HepG2 (cell line): ENCODE measurements at regions not wholly inside any gene's neighbourhood (a gene's known extent, or its start where the extent isn't known, plus 50 kb on each side); places are given as distances from the start of the nearest gene placed in this dataset.

ENCODE experiments used
- ATAC-seq: fragments of 200-7000 bp; cut with Tn5 transposase; 3 replicates; pipeline ENCODE4 v1.9.1; 2020; ENCODE audit warnings: mild to moderate bottlenecking, moderate library complexity
- BruUV-seq: library from RNA; stranded (reverse); fragments of 400-500 nt; replicated peaks from 2 replicates; lab custom pipeline; 2021; lab: Mats Ljungman, UMichigan
- CTCF ChIA-PET: fragments of 300-600 bp; formaldehyde crosslinking; extraction: SDS; loops from one replicate; lab custom pipeline; 2021; ENCODE audit warnings: low total read pairs, inconsistent platforms, low intra/inter-chr PET ratio; lab: Yijun Ruan, JAX
- POLR2A ChIA-PET: fragments of 350-600 bp; sonication (Branson Sonifier 250); formaldehyde crosslinking; loops from one replicate; lab custom pipeline; 2020; ENCODE audit warnings: antibody characterized with exemption, inconsistent platforms; lab: Yijun Ruan, JAX
- DNase-seq: peaks from one replicate; pipeline ENCODE4 v3.0.0-alpha.2; 2015; ENCODE audit warnings: low spot score
- FAIRE-seq: peaks from 3 replicates; lab custom pipeline; 2011; peaks lifted over from hg19 to GRCh38; lab: Jason Lieb, UNC
- H2AFZ ChIP-seq: one replicate; pipeline ENCODE4 v1.6.1; 2011; ENCODE audit warnings: low read length, inconsistent platforms
- H3K27ac ChIP-seq: fragments of 300-600 bp; 3 replicates; pipeline ENCODE4 v1.8.0; 2011; ENCODE audit warnings: mixed run types, mild to moderate bottlenecking, mixed read lengths, low read length, inconsistent platforms; ENCODE audit not compliant: insufficient read depth; ENCODE audit errors: extremely low read length
- H3K27me3 ChIP-seq, 2 experiments: fragments of 200-600 bp in 1 of 2; 2 replicates in 1 of 2; 3 replicates in 1 of 2; pipeline versions ENCODE4 v1.6.0 to v1.8.0; 2011; ENCODE audit warnings: low read length in 2 of 2, mild to moderate bottlenecking in 2 of 2, moderate library complexity in 2 of 2, inconsistent platforms in 1 of 2; ENCODE audit not compliant: insufficient read depth in 2 of 2, control insufficient read depth in 1 of 2
- H3K36me3 ChIP-seq, 2 experiments: fragments of 200-600 bp in 1 of 2; replicated peaks in 1 of 2; 2 replicates in 1 of 2; 3 replicates in 1 of 2; pipeline versions ENCODE4 v1.5.1 to v1.8.0; 2011; ENCODE audit warnings: low read length in 2 of 2, inconsistent platforms in 1 of 2; ENCODE audit not compliant: insufficient read depth in 2 of 2, control insufficient read depth in 1 of 2
- H3K4me1 ChIP-seq: 2 replicates; pipeline ENCODE4 v1.5.1; 2012; ENCODE audit warnings: low read length, inconsistent platforms; ENCODE audit not compliant: insufficient read depth
- H3K4me2 ChIP-seq: 2 replicates; pipeline ENCODE4 v1.6.0; 2011; ENCODE audit warnings: low read depth, low read length, inconsistent platforms
- H3K4me3 ChIP-seq, 3 experiments: fragments of 200-600 bp in 1 of 3; sonication (generic), shearing (Covaris generic) in 1 of 3; replicated peaks in 1 of 3; 2 replicates each; pipeline ENCODE4 v1.5.1; 2011 to 2016; ENCODE audit warnings: low read length in 3 of 3, inconsistent platforms in 2 of 3, low read depth in 2 of 3, mild to moderate bottlenecking in 2 of 3, control low read depth in 1 of 3, mixed read lengths in 1 of 3; ENCODE audit not compliant: insufficient read depth in 1 of 3
- H3K79me2 ChIP-seq: one replicate; pipeline ENCODE4 v1.6.1; 2011; ENCODE audit warnings: low read length, inconsistent platforms; ENCODE audit not compliant: insufficient read depth
- H3K9ac ChIP-seq: 2 replicates; pipeline ENCODE4 v1.6.0; 2011; ENCODE audit warnings: mild to moderate bottlenecking, low read depth, low read length, inconsistent platforms; ENCODE audit not compliant: insufficient read depth
- H3K9me3 ChIP-seq: 2 replicates; pipeline ENCODE4 v1.5.1; 2012; ENCODE audit warnings: mild to moderate bottlenecking, low read length
- H4K20me1 ChIP-seq: 2 replicates; pipeline ENCODE4 v1.6.0; 2011; ENCODE audit warnings: inconsistent platforms, mild to moderate bottlenecking, low read length, moderate library complexity; ENCODE audit not compliant: insufficient read depth
- ARNT2 ChIP-seq: sonication (generic); formaldehyde crosslinking; IDR thresholded peaks from 2 replicates; pipeline ENCODE4 v1.8.0; 2022; ENCODE audit warnings: mild to moderate bottlenecking, low read depth, missing genetic modification reagents, moderate library complexity
- FOSL1 ChIP-seq: sonication (generic); formaldehyde crosslinking; IDR thresholded peaks from 2 replicates; pipeline ENCODE4 v1.9.0; 2021; ENCODE audit warnings: missing genetic modification reagents, borderline replicate concordance
- HOXA5 ChIP-seq: sonication (generic); formaldehyde crosslinking; IDR thresholded peaks from 2 replicates; pipeline ENCODE4 v1.4.0; 2020; ENCODE audit warnings: missing genetic modification reagents
- NPAS2 ChIP-seq: sonication (generic); formaldehyde crosslinking; IDR thresholded peaks from 2 replicates; pipeline ENCODE4 v1.8.0; 2022; ENCODE audit warnings: mild to moderate bottlenecking, missing genetic modification reagents, borderline replicate concordance
- PRDM15 ChIP-seq: sonication (generic); formaldehyde crosslinking; IDR thresholded peaks from 2 replicates; pipeline ENCODE4 v1.4.0; 2020; ENCODE audit warnings: missing genetic modification reagents
- SIN3A ChIP-seq: IDR thresholded peaks from 2 replicates; pipeline ENCODE4 v1.6.1; 2011; ENCODE audit warnings: low read depth, mild to moderate bottlenecking, control low read depth, low read length, borderline replicate concordance
- SOX13 ChIP-seq, 3 experiments: fragments of 450-650 bp in 1 of 3; sonication (generic) in 1 of 3; formaldehyde crosslinking in 1 of 3; IDR thresholded peaks in 2 of 3; conservative IDR thresholded peaks in 1 of 3; 2 replicates each; pipeline versions ENCODE4 v1.5.0 to v1.6.1; 2016 to 2020; ENCODE audit warnings: antibody characterized with exemption in 1 of 3, mild to moderate bottlenecking in 1 of 3, missing compliant biosample characterization in 1 of 3, missing genetic modification reagents in 1 of 3, moderate library complexity in 1 of 3
- SPEN ChIP-seq: sonication (generic); formaldehyde crosslinking; IDR thresholded peaks from 2 replicates; pipeline ENCODE4 v1.5.1; 2020; ENCODE audit warnings: low read depth, mild to moderate bottlenecking, missing genetic modification reagents
- SSRP1 ChIP-seq: IDR thresholded peaks from 2 replicates; pipeline ENCODE4 v1.6.1; 2016; ENCODE audit warnings: control low read depth
- ZBTB7A ChIP-seq: sonication (generic); formaldehyde crosslinking; IDR thresholded peaks from 2 replicates; pipeline ENCODE4 v1.8.0; 2022; ENCODE audit warnings: mild to moderate bottlenecking, missing genetic modification reagents
- ZMYM4 ChIP-seq: sonication (generic); formaldehyde crosslinking; IDR thresholded peaks from 2 replicates; pipeline ENCODE4 v1.8.1; 2023; ENCODE audit warnings: mild to moderate bottlenecking, missing genetic modification reagents
- ZNF496 ChIP-seq: sonication (generic); formaldehyde crosslinking; IDR thresholded peaks from 2 replicates; pipeline ENCODE4 v1.8.1; 2023; ENCODE audit warnings: mild to moderate bottlenecking, moderate library complexity, missing genetic modification reagents; ENCODE audit not compliant: insufficient replicate concordance
- ZNF724P ChIP-seq: sonication (generic); formaldehyde crosslinking; IDR thresholded peaks from 2 replicates; pipeline ENCODE4 v1.8.0; 2022; ENCODE audit warnings: missing genetic modification reagents, borderline replicate concordance
- WGBS: methylation state at CpG from one replicate; pipeline ENCODE4 v1.1.6; 2017; ENCODE audit warnings: low lambda C conversion rate; 5-methylcytosine and 5-hydroxymethylcytosine counted together
- in situ Hi-C: cut with HindIII; loops from 2 replicates; pipeline ENCODE4 v1.10.0; 2017; ENCODE audit warnings: low pct_unique_long_range_greater_than_20kb; ENCODE audit not compliant: extremely low pct_ligation_motif_present
- intact Hi-C: fragments of 100-400 bp; cut with micrococcal nuclease; formaldehyde crosslinking; loops from one replicate; pipeline ENCODE4 v1.10.0; 2022; ENCODE audit not compliant: unreplicated experiment
- TF ChIP-seq, protein P1 (sequence below): sonication (generic); formaldehyde crosslinking; IDR thresholded peaks from 2 replicates; pipeline ENCODE4 v1.4.0; 2020; ENCODE audit warnings: mild to moderate bottlenecking, missing genetic modification reagents
- TF ChIP-seq, protein P2 (sequence below): sonication (generic); formaldehyde crosslinking; IDR thresholded peaks from 2 replicates; pipeline ENCODE4 v1.8.0; 2022; ENCODE audit warnings: missing genetic modification reagents, mild to moderate bottlenecking, borderline replicate concordance
- TF ChIP-seq, protein P3 (sequence below): sonication (generic); formaldehyde crosslinking; IDR thresholded peaks from 2 replicates; pipeline ENCODE4 v1.4.0; 2020; ENCODE audit warnings: low read depth, mild to moderate bottlenecking, missing genetic modification reagents
- TF ChIP-seq, protein P4 (sequence below): IDR thresholded peaks from 2 replicates; pipeline ENCODE4 v1.6.1; 2016; ENCODE audit warnings: mild to moderate bottlenecking

DNA sequence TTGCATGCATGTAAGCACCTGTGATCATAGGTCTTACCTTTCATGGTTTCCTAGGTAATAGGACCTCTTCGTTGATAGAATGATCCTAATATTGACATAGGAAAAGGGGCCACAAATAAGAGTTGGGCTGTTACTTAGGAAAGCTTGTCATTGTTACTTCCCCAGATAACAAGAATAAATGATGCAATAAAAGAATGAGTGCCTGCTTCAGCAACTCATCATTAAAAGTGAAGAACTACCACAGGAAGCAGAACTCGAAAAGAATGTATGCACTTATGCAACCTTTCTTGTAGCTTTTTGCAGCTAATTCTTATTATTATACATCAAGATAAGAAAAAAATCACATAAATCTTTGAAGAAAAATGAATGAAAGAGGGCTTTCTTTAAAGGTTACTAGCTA is 548.6 kb downstream of the LTN1 start:
- Histone ChIP-seq H3K4me1 (no peaks in the 10 kb centered on the region), H3K79me2 (no peaks in the 10 kb centered on the region), H3K27me3 (no peaks in the 10 kb centered on the region), H3K9me3 (peaks cover 91% of the 10 kb centered on the region), H3K9ac (no peak overlapping the region), H3K27ac (no peak overlapping the region), H3K4me2 (no peak overlapping the region), H4K20me1 (no peaks in the 10 kb centered on the region), H2AFZ (no peak overlapping the region), H3K4me3 (no peak overlapping the region), H3K36me3 (no peaks in the 10 kb centered on the region)
- ATAC-seq (no peak), DNase-seq (no peak), FAIRE-seq (no peak)
- in situ Hi-C loops (no loop called here), intact Hi-C loops (no loop called here)
- ChIA-PET POLR2A (no interaction called here), CTCF (no interaction called here)
- BruUV-seq = no TSS peak
- 1% methylated on average over 2 of the region's 2 CpGs for WGBS
- TF ChIP-seq PRDM15 (CRISPR knock-in tag) (no peak), FOSL1 (CRISPR knock-in tag) (no peak), ARNT2 (CRISPR knock-in tag) (no peak), SOX13 (IDR thresholded peaks at IDR 0.05) (no peak), SOX13 (CRISPR knock-in tag; conservative IDR thresholded peaks at IDR 0.05 in 1 of 2, IDR thresholded peaks at IDR 0.05 in 1 of 2) (no peak), NPAS2 (CRISPR knock-in tag) (no peak), SIN3A (no peak), ZBTB7A (CRISPR knock-in tag) (no peak), ZNF496 (CRISPR knock-in tag) (no peak), ZMYM4 (CRISPR knock-in tag) (no peak), ZNF724P (CRISPR knock-in tag) (no peak), SSRP1 (no peak), SPEN (CRISPR knock-in tag) (no peak), HOXA5 (CRISPR knock-in tag) (no peak)
- TF ChIP-seq, protein P1, sequence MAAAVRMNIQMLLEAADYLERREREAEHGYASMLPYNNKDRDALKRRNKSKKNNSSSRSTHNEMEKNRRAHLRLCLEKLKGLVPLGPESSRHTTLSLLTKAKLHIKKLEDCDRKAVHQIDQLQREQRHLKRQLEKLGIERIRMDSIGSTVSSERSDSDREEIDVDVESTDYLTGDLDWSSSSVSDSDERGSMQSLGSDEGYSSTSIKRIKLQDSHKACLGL (CRISPR knock-in tag) = no peak
- TF ChIP-seq, protein P2, sequence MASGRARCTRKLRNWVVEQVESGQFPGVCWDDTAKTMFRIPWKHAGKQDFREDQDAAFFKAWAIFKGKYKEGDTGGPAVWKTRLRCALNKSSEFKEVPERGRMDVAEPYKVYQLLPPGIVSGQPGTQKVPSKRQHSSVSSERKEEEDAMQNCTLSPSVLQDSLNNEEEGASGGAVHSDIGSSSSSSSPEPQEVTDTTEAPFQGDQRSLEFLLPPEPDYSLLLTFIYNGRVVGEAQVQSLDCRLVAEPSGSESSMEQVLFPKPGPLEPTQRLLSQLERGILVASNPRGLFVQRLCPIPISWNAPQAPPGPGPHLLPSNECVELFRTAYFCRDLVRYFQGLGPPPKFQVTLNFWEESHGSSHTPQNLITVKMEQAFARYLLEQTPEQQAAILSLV (CRISPR knock-in tag) = no peak
- TF ChIP-seq, protein P3, sequence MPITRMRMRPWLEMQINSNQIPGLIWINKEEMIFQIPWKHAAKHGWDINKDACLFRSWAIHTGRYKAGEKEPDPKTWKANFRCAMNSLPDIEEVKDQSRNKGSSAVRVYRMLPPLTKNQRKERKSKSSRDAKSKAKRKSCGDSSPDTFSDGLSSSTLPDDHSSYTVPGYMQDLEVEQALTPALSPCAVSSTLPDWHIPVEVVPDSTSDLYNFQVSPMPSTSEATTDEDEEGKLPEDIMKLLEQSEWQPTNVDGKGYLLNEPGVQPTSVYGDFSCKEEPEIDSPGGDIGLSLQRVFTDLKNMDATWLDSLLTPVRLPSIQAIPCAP (CRISPR knock-in tag) = no peak
- TF ChIP-seq, protein P4, sequence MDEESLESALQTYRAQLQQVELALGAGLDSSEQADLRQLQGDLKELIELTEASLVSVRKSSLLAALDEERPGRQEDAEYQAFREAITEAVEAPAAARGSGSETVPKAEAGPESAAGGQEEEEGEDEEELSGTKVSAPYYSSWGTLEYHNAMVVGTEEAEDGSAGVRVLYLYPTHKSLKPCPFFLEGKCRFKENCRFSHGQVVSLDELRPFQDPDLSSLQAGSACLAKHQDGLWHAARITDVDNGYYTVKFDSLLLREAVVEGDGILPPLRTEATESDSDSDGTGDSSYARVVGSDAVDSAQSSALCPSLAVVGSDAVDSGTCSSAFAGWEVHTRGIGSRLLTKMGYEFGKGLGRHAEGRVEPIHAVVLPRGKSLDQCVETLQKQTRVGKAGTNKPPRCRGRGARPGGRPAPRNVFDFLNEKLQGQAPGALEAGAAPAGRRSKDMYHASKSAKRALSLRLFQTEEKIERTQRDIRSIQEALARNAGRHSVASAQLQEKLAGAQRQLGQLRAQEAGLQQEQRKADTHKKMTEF (CRISPR knock-in tag) = no peak
